Adrenal gland (tissue), 5 donors: ENCODE measurements at regions not wholly inside any gene's neighbourhood (a gene's known extent, or its start where the extent isn't known, plus 50 kb on each side); places are given as distances from the start of the nearest gene placed in this dataset.

Experiments used
- CTCF ChIP-seq, 6 experiments: fragments of 450-650 bp in 4 of 6; fragments of 200-600 bp in 2 of 6; sonication (generic) in 1 of 6; IDR thresholded peaks; 1 replicate in 5 of 6; 2 replicates in 1 of 6; pipeline versions ENCODE4 v1.5.1 to v1.8.0; 2016 to 2021; ENCODE audit warnings: antibody characterized with exemption in 6 of 6, mild to moderate bottlenecking in 2 of 6, moderate library complexity in 1 of 6
- POLR2A ChIP-seq, 2 donors: fragments of 450-650 bp; IDR thresholded peaks; one replicate each; pipeline ENCODE4 v1.6.1; 2017; ENCODE audit warnings: antibody characterized with exemption in 2 of 2, mild to moderate bottlenecking in 2 of 2, moderate library complexity in 1 of 2
- donor health status: DM: no; HTN: no; CAD: no.

- no peak for TF ChIP-seq CTCF (IDR thresholded peaks at IDR 0.05)
- no peak for TF ChIP-seq POLR2A (IDR thresholded peaks at IDR 0.05)
These were observed 76.2 kb upstream of the OLIG3 start for GRCh38 chr6:137570393-137570792.
